GM19043 (cell line): ENCODE measurements at regions not wholly inside any gene's neighbourhood (a gene's known extent, or its start where the extent isn't known, plus 50 kb on each side); places are given as distances from the start of the nearest gene placed in this dataset.
"Not testable (repeated sequence)": the region's sequence is repeated elsewhere in the genome, so short reads cannot be mapped to it uniquely, and the experiment has no call there.

Experiments
- ATAC-seq: cut with Tn5 transposase; IDR thresholded peaks from one replicate; pipeline ENCODE4 v1.9.1; 2021; ENCODE audit warnings: low read depth; ENCODE audit not compliant: unreplicated experiment

GRCh38 chr9:89670801-89671434, 66.1 kb downstream of the GADD45G start:
- no peak for ATAC-seq

- no peak for ATAC-seq
Measured at GRCh38 chr9:89674667-89675057, 69.8 kb downstream of the GADD45G start.

- ATAC-seq: no peak
Measured at GRCh38 chr9:89675058-89675742, 70.4 kb downstream of the GADD45G start.

GRCh38 chr9:89676281-89676680, 71.5 kb downstream of the GADD45G start:
- ATAC-seq: no peak

GRCh38 chr9:89677702-89678395, 73.0 kb downstream of the GADD45G start:
- no peak for ATAC-seq

- ATAC-seq: no peak
Measured at GRCh38 chr9:89678396-89679015, 73.7 kb downstream of the GADD45G start.

GRCh38 chr9:89679016-89679415, 74.2 kb downstream of the GADD45G start:
- no peak for ATAC-seq

GRCh38 chr9:89679581-89679980, 74.8 kb downstream of the GADD45G start:
- no peak for ATAC-seq

- ATAC-seq: no peak
Measured at GRCh38 chr9:89680547-89681467, 76.0 kb downstream of the GADD45G start.

- not testable (repeated sequence) for ATAC-seq
Measured at GRCh38 chr9:89681468-89681859, 76.7 kb downstream of the GADD45G start.

GRCh38 chr9:89683626-89684025, 78.8 kb downstream of the GADD45G start:
- no peak for ATAC-seq

- ATAC-seq: no peak
Measured at GRCh38 chr9:89684218-89684617, 79.4 kb downstream of the GADD45G start.

- ATAC-seq: no peak
Measured at GRCh38 chr9:89684912-89685636, 80.3 kb downstream of the GADD45G start.

GRCh38 chr9:89685698-89686097, 80.9 kb downstream of the GADD45G start:
- no peak for ATAC-seq

GRCh38 chr9:89686126-89686525, 81.3 kb downstream of the GADD45G start:
- no peak for ATAC-seq

- ATAC-seq: no peak
Measured at GRCh38 chr9:89686621-89687020, 81.8 kb downstream of the GADD45G start.

- ATAC-seq: no peak
Measured at GRCh38 chr9:89687188-89687587, 82.4 kb downstream of the GADD45G start.

GRCh38 chr9:89687848-89688247, 83.0 kb downstream of the GADD45G start:
- ATAC-seq: no peak

- ATAC-seq: not testable (repeated sequence)
Measured at GRCh38 chr9:89689321-89689720, 84.5 kb downstream of the GADD45G start.
